Heart left ventricle (tissue), 13 donors: ENCODE measurements at regions not wholly inside any gene's neighbourhood (a gene's known extent, or its start where the extent isn't known, plus 50 kb on each side); places are given as distances from the start of the nearest gene placed in this dataset.

Source experiments
- CTCF ChIP-seq, 12 donors: fragments of 200-600 bp; sonication (generic) in 4 of 12; IDR thresholded peaks; one replicate each; pipeline versions ENCODE4 v1.5.0 to v1.8.0; 2018 to 2022; ENCODE audit warnings: antibody characterized with exemption in 12 of 12, mild to moderate bottlenecking in 5 of 12
- POLR2A ChIP-seq, 2 donors: fragments of 450-650 bp; IDR thresholded peaks; one replicate each; pipeline ENCODE4 v1.6.1; 2017; ENCODE audit warnings: antibody characterized with exemption in 2 of 2, mild to moderate bottlenecking in 2 of 2, moderate library complexity in 2 of 2
- donor health status: ischemic (EF 13 %, LVEDD 7.1; RV severe dilation, severe dysfunction).
- donor health status: DM: no; HTN: yes; CAD: no.
- donor health status: DM: no; HTN: no; CAD: no.
- donor health status: ischemic (EF 25% LVEDD 6.9; RV normal size, moderate dysfunction).
- donor health status: ischemic (EF 25% LVEDD 5.7; RV mildly dilated, moderate dysfunction).
- donor health status: ischemic (EF 35%, LVEDD 5.7; RV mildly dilated, moderate dysfunction).
- donor health status: nonischemic (EF 11% LVEDD 7.7; RV severe dilation, severe dysfunction).
- donor health status: DM: yes; HTN: yes; CAD: no.
- donor health status: PGD.
- donor health status: ischemic (EF 29% LVEDD 5.4; RV normal size, mild dysfunction).
- donor health status: nonischemic (EF 23%, LVEDD 6.1; RV moderate dilation, normal function).

GRCh38 chr7:81399471-81399870, 370.4 kb downstream of the HGF start:
- TF ChIP-seq POLR2A (IDR thresholded peaks at IDR 0.05): no peak
- TF ChIP-seq CTCF (IDR thresholded peaks at IDR 0.05): no peak
